Smooth muscle cell (in vitro differentiated cells): ENCODE measurements at regions not wholly inside any gene's neighbourhood (a gene's known extent, or its start where the extent isn't known, plus 50 kb on each side); places are given as distances from the start of the nearest gene placed in this dataset.
A peak's percentile ranks its signal among the peaks of the same experiment; 100 is the strongest.

Experiments
- DNase-seq: peaks from one replicate; lab custom pipeline; 2025; ENCODE audit not compliant: unreplicated experiment; lab: John Stamatoyannopoulos, UW
- H2AFZ ChIP-seq: fragments of 200-600 bp; sonication (generic); 2 replicates; pipeline ENCODE4 v1.6.0; 2016; ENCODE audit warnings: antibody characterized with exemption, low read depth, mild to moderate bottlenecking
- H3F3A ChIP-seq: fragments of 200-600 bp; sonication (generic); 2 replicates; pipeline ENCODE4 v1.6.0; 2017; ENCODE audit warnings: antibody characterized with exemption, low read depth
- H3K27ac ChIP-seq: fragments of 200-600 bp; sonication (generic); 2 replicates; pipeline ENCODE4 v1.5.1; 2016; ENCODE audit warnings: low read depth, mild to moderate bottlenecking
- H3K27me3 ChIP-seq: fragments of 200-600 bp; sonication (generic); 2 replicates; pipeline ENCODE4 v1.6.1; 2016; ENCODE audit warnings: low read depth, mild to moderate bottlenecking
- H3K36me3 ChIP-seq: fragments of 200-600 bp; sonication (generic); 2 replicates; pipeline ENCODE4 v1.5.1; 2016; ENCODE audit warnings: low read depth
- H3K4me1 ChIP-seq: fragments of 200-600 bp; sonication (generic); 2 replicates; pipeline ENCODE4 v1.5.1; 2016; ENCODE audit warnings: low read depth
- H3K4me2 ChIP-seq: fragments of 200-600 bp; sonication (generic); 2 replicates; pipeline ENCODE4 v1.6.0; 2016; ENCODE audit warnings: mild to moderate bottlenecking
- H3K4me3 ChIP-seq: fragments of 200-600 bp; sonication (generic); 2 replicates; pipeline ENCODE4 v1.5.1; 2016; ENCODE audit warnings: mild to moderate bottlenecking
- H3K79me2 ChIP-seq: fragments of 200-600 bp; sonication (generic); 2 replicates; pipeline ENCODE4 v1.6.0; 2016; ENCODE audit warnings: low read depth, mild to moderate bottlenecking
- H3K9ac ChIP-seq: fragments of 200-600 bp; sonication (generic); 2 replicates; pipeline ENCODE4 v1.6.0; 2016; ENCODE audit warnings: low read depth
- H3K9me3 ChIP-seq: fragments of 200-600 bp; sonication (generic); replicated peaks from 2 replicates; pipeline ENCODE4 v1.5.1; 2016; ENCODE audit warnings: low read depth
- H4K20me1 ChIP-seq: fragments of 200-600 bp; sonication (generic); 2 replicates; pipeline ENCODE4 v1.6.0; 2016; ENCODE audit warnings: low read depth
- CTCF ChIP-seq: fragments of 200-600 bp; sonication (generic); IDR thresholded peaks from 2 replicates; pipeline ENCODE4 v1.5.1; 2017; ENCODE audit warnings: borderline replicate concordance, mild to moderate bottlenecking, antibody characterized with exemption; ENCODE audit not compliant: insufficient read depth, poor library complexity, severe bottlenecking
- WGBS: methylation state at CpG from one replicate; pipeline ENCODE4 v1.1.7; 2016; ENCODE audit warnings: low lambda C conversion rate; 5-methylcytosine and 5-hydroxymethylcytosine counted together

- Histone ChIP-seq H2AFZ (no peak overlapping the region), H3K27ac (peak overlapping the region; percentile 80), H3K79me2 (no peaks in the 10 kb centered on the region), H3K4me2 (no peak overlapping the region), H3K4me3 (no peak overlapping the region), H3K27me3 (no peaks in the 10 kb centered on the region), H4K20me1 (no peaks in the 10 kb centered on the region), H3K36me3 (no peaks in the 10 kb centered on the region), H3K9ac (no peak overlapping the region), H3K4me1 (no peaks in the 10 kb centered on the region), H3F3A (no peaks in the 10 kb centered on the region), H3K9me3 (no peaks in the 10 kb centered on the region)
- DNase-seq, result no peak
- WGBS, result 93% methylated on average over 3 of the region's 3 CpGs
- TF ChIP-seq CTCF, result no peak
Measured at GRCh38 chr9:4370501-4370900, 70.6 kb upstream of the GLIS3 start.

- 72% methylated on average over 12 of the region's 12 CpGs for WGBS
- Histone ChIP-seq H4K20me1 (no peaks in the 10 kb centered on the region), H3K27me3 (no peaks in the 10 kb centered on the region), H3K79me2 (no peaks in the 10 kb centered on the region), H3K4me3 (no peak overlapping the region), H3K4me2 (no peak overlapping the region), H3K9ac (no peak overlapping the region), H3F3A (no peaks in the 10 kb centered on the region), H3K9me3 (no peaks in the 10 kb centered on the region), H2AFZ (no peak overlapping the region), H3K4me1 (no peaks in the 10 kb centered on the region), H3K36me3 (no peaks in the 10 kb centered on the region), H3K27ac (no peak overlapping the region)
- TF ChIP-seq CTCF, result peak; percentile 73
- DNase-seq, result no peak
Measured at GRCh38 chr9:4366591-4367330, 66.9 kb upstream of the GLIS3 start.

- Histone ChIP-seq H3K9me3 (no peaks in the 10 kb centered on the region), H4K20me1 (no peaks in the 10 kb centered on the region), H3K4me2 (no peak overlapping the region), H3K9ac (no peak overlapping the region), H3K79me2 (no peaks in the 10 kb centered on the region), H3K27ac (no peak overlapping the region), H3K4me3 (no peak overlapping the region), H3K4me1 (no peaks in the 10 kb centered on the region), H3K27me3 (no peaks in the 10 kb centered on the region), H3F3A (no peaks in the 10 kb centered on the region), H3K36me3 (no peaks in the 10 kb centered on the region), H2AFZ (no peak overlapping the region)
- WGBS, result 94% methylated on average over 4 of the region's 4 CpGs
- TF ChIP-seq CTCF, result no peak
- no peak for DNase-seq
Measured at GRCh38 chr9:4365055-4365454, 65.2 kb upstream of the GLIS3 start.

GRCh38 chr9:4362281-4362680 lies 62.4 kb upstream of the GLIS3 start:
- no peaks in the 10 kb centered on the region for H4K20me1 ChIP-seq
- H3K27me3 ChIP-seq, result no peaks in the 10 kb centered on the region
- no peaks in the 10 kb centered on the region for H3K36me3 ChIP-seq
- no peak overlapping the region for H3K4me2 ChIP-seq
- no peaks in the 10 kb centered on the region for H3K79me2 ChIP-seq
- no peak for TF ChIP-seq CTCF
- no peaks in the 10 kb centered on the region for H3K9me3 ChIP-seq
- no peak overlapping the region for H2AFZ ChIP-seq
- H3K27ac ChIP-seq, result no peak overlapping the region
- H3F3A ChIP-seq, result no peaks in the 10 kb centered on the region
- no peaks in the 10 kb centered on the region for H3K4me1 ChIP-seq
- no peak overlapping the region for H3K9ac ChIP-seq
- no peak overlapping the region for H3K4me3 ChIP-seq
- 95% methylated on average over 4 of the region's 4 CpGs for WGBS
- no peak for DNase-seq
